K562 (cell line): ENCODE measurements at regions not wholly inside any gene's neighbourhood (a gene's known extent, or its start where the extent isn't known, plus 50 kb on each side); places are given as distances from the start of the nearest gene placed in this dataset.

Source experiments
- ATAC-seq: fragments of 200-7000 bp; cut with Tn5 transposase; 3 replicates; pipeline ENCODE4 v1.9.1; 2020; ENCODE audit warnings: moderate library complexity
- BruUV-seq: library from RNA; stranded (reverse); fragments of 400-500 nt; replicated peaks from 2 replicates; lab custom pipeline; 2021; lab: Mats Ljungman, UMichigan
- CTCF ChIA-PET: fragments of 300-600 bp; formaldehyde crosslinking; extraction: SDS; loops from one replicate; lab custom pipeline; 2021; ENCODE audit warnings: low intra/inter-chr PET ratio; lab: Yijun Ruan, JAX
- POLR2A ChIA-PET: fragments of 300-600, 350-650 bp; sonication (Branson Sonifier 250); formaldehyde crosslinking; extraction: SDS; loops from one replicate; lab custom pipeline; 2021; ENCODE audit warnings: antibody characterized with exemption, inconsistent platforms; lab: Yijun Ruan, JAX
- DNase-seq, 4 experiments: peaks; one replicate each; pipeline versions ENCODE4 v3.0.0 to v3.0.0-alpha.2; 2011 to 2018; ENCODE audit warnings: low spot score in 3 of 4, mixed read lengths in 3 of 4; ENCODE audit errors: extremely low read depth in 1 of 4
- FAIRE-seq: peaks from 2 replicates; lab custom pipeline; 2011; peaks lifted over from hg19 to GRCh38; lab: Jason Lieb, UNC
- H2AFZ ChIP-seq: 2 replicates; pipeline ENCODE4 v1.6.0; 2011; ENCODE audit warnings: low read depth, low read length, control low read depth, inconsistent platforms
- H3K27ac ChIP-seq: fragments of 200-600 bp; 3 replicates; pipeline ENCODE4 v1.8.0; 2011; ENCODE audit warnings: low read depth, mild to moderate bottlenecking, control low read depth, inconsistent platforms, low read length, moderate library complexity, mixed read lengths; ENCODE audit errors: extremely low read depth
- H3K27me3 ChIP-seq, 2 experiments: fragments of 300-600 bp in 1 of 2; 2 replicates in 1 of 2; 3 replicates in 1 of 2; pipeline versions ENCODE4 v1.6.0 to v1.8.0; 2011; ENCODE audit warnings: inconsistent platforms in 2 of 2, low read length in 2 of 2, mild to moderate bottlenecking in 1 of 2, mixed read lengths in 1 of 2, moderate library complexity in 1 of 2; ENCODE audit not compliant: control insufficient read depth in 2 of 2, insufficient read depth in 2 of 2
- H3K36me3 ChIP-seq: fragments of 300-600 bp; 3 replicates; pipeline ENCODE4 v1.8.0; 2011; ENCODE audit warnings: mild to moderate bottlenecking, low read length, inconsistent platforms; ENCODE audit not compliant: control insufficient read depth, insufficient read depth
- H3K4me1 ChIP-seq, 2 experiments: fragments of 200-600 bp in 1 of 2; replicated peaks in 1 of 2; 2 replicates in 1 of 2; 3 replicates in 1 of 2; pipeline versions ENCODE4 v1.5.1 to v1.8.0; 2011; ENCODE audit warnings: inconsistent platforms in 2 of 2, low read length in 2 of 2, mild to moderate bottlenecking in 1 of 2, mixed read lengths in 1 of 2, moderate library complexity in 1 of 2; ENCODE audit not compliant: control insufficient read depth in 2 of 2, insufficient read depth in 2 of 2
- H3K4me2 ChIP-seq: 2 replicates; pipeline ENCODE4 v1.6.1; 2011; ENCODE audit warnings: low read length, control low read depth, inconsistent platforms, mixed read lengths; ENCODE audit not compliant: insufficient read depth
- H3K4me3 ChIP-seq: fragments of 200-600 bp; sonication (generic), shearing (Covaris generic); 2 replicates; pipeline ENCODE4 v1.5.1; 2016; ENCODE audit warnings: control low read depth, inconsistent platforms
- H3K79me2 ChIP-seq: fragments of 200-600 bp; 3 replicates; pipeline ENCODE4 v1.8.0; 2011; ENCODE audit warnings: low read length, inconsistent platforms; ENCODE audit not compliant: control insufficient read depth, insufficient read depth
- H3K9ac ChIP-seq, 2 experiments: 2 replicates each; pipeline versions ENCODE4 v1.6.0 to v1.6.1; 2011; ENCODE audit warnings: low read depth in 2 of 2, low read length in 2 of 2, control low read depth in 1 of 2, inconsistent platforms in 1 of 2, mild to moderate bottlenecking in 1 of 2, mixed read lengths in 1 of 2; ENCODE audit not compliant: insufficient read depth in 1 of 2
- H3K9me1 ChIP-seq: one replicate; pipeline ENCODE4 v1.6.0; 2011; ENCODE audit warnings: inconsistent platforms, mild to moderate bottlenecking, low read length, moderate library complexity; ENCODE audit not compliant: control insufficient read depth, insufficient read depth
- H3K9me3 ChIP-seq: replicated peaks from 2 replicates; pipeline ENCODE4 v1.5.1; 2011; ENCODE audit warnings: low read depth, low read length, inconsistent platforms; ENCODE audit not compliant: control insufficient read depth, insufficient read depth
- H4K20me1 ChIP-seq: replicated peaks from 2 replicates; pipeline ENCODE4 v1.6.1; 2011; ENCODE audit warnings: low read length, inconsistent platforms, mixed read lengths; ENCODE audit not compliant: control insufficient read depth, insufficient read depth
- BCL6 ChIP-seq: fragments of 250-450 bp; sonication (Bioruptor Pico); IDR thresholded peaks from 2 replicates; pipeline ENCODE4 v1.4.0; 2020
- ILK ChIP-seq: fragments of 450-650 bp; IDR thresholded peaks from 2 replicates; pipeline ENCODE4 v1.6.1; 2016; ENCODE audit warnings: missing genetic modification characterization, low read depth, mild to moderate bottlenecking, missing compliant biosample characterization, moderate library complexity, borderline replicate concordance
- NCOA2 ChIP-seq, 2 experiments: fragments of 450-650 bp; IDR thresholded peaks; 2 replicates each; pipeline ENCODE4 v1.6.1; 2018; ENCODE audit warnings: mild to moderate bottlenecking in 2 of 2, moderate library complexity in 1 of 2; ENCODE audit not compliant: partially characterized antibody in 2 of 2
- PHF21A ChIP-seq: fragments of 450-650 bp; IDR thresholded peaks from 2 replicates; pipeline ENCODE4 v1.6.1; 2017; ENCODE audit warnings: low read depth, borderline replicate concordance
- SAP30 ChIP-seq: fragments of 200-600 bp; sonication (generic); IDR thresholded peaks from 2 replicates; pipeline ENCODE4 v1.6.1; 2012; ENCODE audit warnings: borderline replicate concordance, low read depth, mild to moderate bottlenecking, moderate library complexity, low read length, control low read depth, inconsistent platforms; ENCODE audit not compliant: insufficient read depth, poor library complexity, severe bottlenecking
- SIN3B ChIP-seq: fragments of 450-650 bp; IDR thresholded peaks from 2 replicates; pipeline ENCODE4 v1.6.1; 2017; ENCODE audit warnings: low read depth, mild to moderate bottlenecking, moderate library complexity
- SMARCC2 ChIP-seq: fragments of 450-650 bp; IDR thresholded peaks from 2 replicates; pipeline ENCODE4 v1.6.1; 2017; ENCODE audit warnings: antibody characterized with exemption, moderate library complexity, mild to moderate bottlenecking, low read depth
- SREBF1 ChIP-seq: fragments of 150-350 bp; IDR thresholded peaks from 2 replicates; pipeline ENCODE4 v1.6.1; 2014; ENCODE audit warnings: antibody characterized with exemption, low read depth, low read length, borderline replicate concordance
- TEAD2 ChIP-seq: fragments of 450-650 bp; IDR thresholded peaks from 2 replicates; pipeline ENCODE4 v1.6.1; 2016; ENCODE audit warnings: missing genetic modification characterization, control low read depth, missing compliant biosample characterization
- ZNF354B ChIP-seq: fragments of 250-450 bp; sonication (Bioruptor Pico); IDR thresholded peaks from 2 replicates; pipeline ENCODE4 v1.4.0; 2020
- WGBS: fragments of 100-300 bp; shearing (Covaris generic); methylation state at CpG from one replicate; pipeline ENCODE4 v1.1.6; 2016; ENCODE audit warnings: low coverage, mixed read lengths; ENCODE audit not compliant: insufficient coverage; ENCODE audit errors: missing lambda C conversion rate; 5-methylcytosine and 5-hydroxymethylcytosine counted together
- in situ Hi-C: fragments of 300-500 bp; cut with MboI; formaldehyde crosslinking; loops from 4 replicates; pipeline ENCODE4 v1.15.0; 2018; ENCODE audit warnings: inconsistent platforms, mixed read lengths
- intact Hi-C: fragments of 100-400 bp; cut with micrococcal nuclease; formaldehyde crosslinking; loops from 2 replicates; pipeline ENCODE4 v1.14.2; 2022
- TF ChIP-seq, protein P1 (sequence below): fragments of 450-650 bp; IDR thresholded peaks from 2 replicates; pipeline ENCODE4 v1.6.1; 2017; ENCODE audit warnings: antibody characterized with exemption
- TF ChIP-seq, protein P2 (sequence below): fragments of 250-450 bp; sonication (Bioruptor Pico); IDR thresholded peaks from 2 replicates; pipeline ENCODE4 v1.8.0; 2021; ENCODE audit warnings: borderline replicate concordance, mild to moderate bottlenecking, moderate library complexity; ENCODE audit not compliant: poor library complexity, severe bottlenecking

DNA sequence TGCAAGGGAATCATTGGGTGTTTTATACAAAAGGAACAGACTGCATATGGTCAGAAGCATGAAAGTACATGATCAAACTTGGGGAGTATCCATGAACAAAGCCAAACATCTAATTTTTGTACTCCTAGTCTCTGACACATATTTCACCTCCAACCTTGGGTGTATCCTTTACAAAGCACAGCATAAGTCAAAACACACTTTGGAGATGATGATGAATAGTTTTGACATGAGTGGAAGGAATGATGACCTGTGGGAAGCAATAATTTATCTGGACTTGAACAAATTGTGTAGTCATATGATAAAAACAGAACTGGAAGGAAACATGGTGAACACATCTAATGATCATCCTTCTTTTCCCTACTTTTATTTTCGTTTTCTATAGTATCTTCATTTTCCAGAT is 108.7 kb upstream of the PLS3 start:
- Histone ChIP-seq H3K9ac (no peak overlapping the region), H3K4me1 (no peaks in the 10 kb centered on the region), H3K9me3 (no peaks in the 10 kb centered on the region), H3K79me2 (no peaks in the 10 kb centered on the region), H3K4me3 (no peak overlapping the region), H3K27me3 (peaks cover 0 to 7% of the 10 kb centered on the region in 2 experiments; a peak in 1 of 5 replicates), H4K20me1 (no peaks in the 10 kb centered on the region), H3K9me1 (no peaks in the 10 kb centered on the region), H3K36me3 (no peaks in the 10 kb centered on the region), H2AFZ (no peak overlapping the region), H3K27ac (no peak overlapping the region), H3K4me2 (no peak overlapping the region)
- ChIA-PET POLR2A (no interaction called here), CTCF (no interaction called here)
- DNase-seq, result no peak
- ATAC-seq, result no peak
- 0% methylated on average over 1 of the region's 1 CpG for WGBS
- in situ Hi-C loops (no loop called here), intact Hi-C loops (no loop called here)
- no TSS peak for BruUV-seq
- no peak for TF ChIP-seq ZNF354B (CRISPR knock-in tag)
- no peak for TF ChIP-seq SREBF1
- TF ChIP-seq SAP30, result no peak
- TF ChIP-seq, protein P1, sequence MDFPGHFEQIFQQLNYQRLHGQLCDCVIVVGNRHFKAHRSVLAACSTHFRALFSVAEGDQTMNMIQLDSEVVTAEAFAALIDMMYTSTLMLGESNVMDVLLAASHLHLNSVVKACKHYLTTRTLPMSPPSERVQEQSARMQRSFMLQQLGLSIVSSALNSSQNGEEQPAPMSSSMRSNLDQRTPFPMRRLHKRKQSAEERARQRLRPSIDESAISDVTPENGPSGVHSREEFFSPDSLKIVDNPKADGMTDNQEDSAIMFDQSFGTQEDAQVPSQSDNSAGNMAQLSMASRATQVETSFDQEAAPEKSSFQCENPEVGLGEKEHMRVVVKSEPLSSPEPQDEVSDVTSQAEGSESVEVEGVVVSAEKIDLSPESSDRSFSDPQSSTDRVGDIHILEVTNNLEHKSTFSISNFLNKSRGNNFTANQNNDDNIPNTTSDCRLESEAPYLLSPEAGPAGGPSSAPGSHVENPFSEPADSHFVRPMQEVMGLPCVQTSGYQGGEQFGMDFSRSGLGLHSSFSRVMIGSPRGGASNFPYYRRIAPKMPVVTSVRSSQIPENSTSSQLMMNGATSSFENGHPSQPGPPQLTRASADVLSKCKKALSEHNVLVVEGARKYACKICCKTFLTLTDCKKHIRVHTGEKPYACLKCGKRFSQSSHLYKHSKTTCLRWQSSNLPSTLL, result no peak
- no peak for TF ChIP-seq SMARCC2
- TF ChIP-seq NCOA2 (IDR thresholded peaks at IDR 0.05; ENCODE audit: partially characterized antibody in 2 of 2), result no peak
- no peak for TF ChIP-seq ILK (tag)
- TF ChIP-seq BCL6 (CRISPR knock-in tag), result no peak
- TF ChIP-seq PHF21A, result no peak
- TF ChIP-seq TEAD2 (tag), result no peak
- TF ChIP-seq SIN3B, result no peak
- TF ChIP-seq, protein P2, sequence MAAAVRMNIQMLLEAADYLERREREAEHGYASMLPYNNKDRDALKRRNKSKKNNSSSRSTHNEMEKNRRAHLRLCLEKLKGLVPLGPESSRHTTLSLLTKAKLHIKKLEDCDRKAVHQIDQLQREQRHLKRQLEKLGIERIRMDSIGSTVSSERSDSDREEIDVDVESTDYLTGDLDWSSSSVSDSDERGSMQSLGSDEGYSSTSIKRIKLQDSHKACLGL (CRISPR knock-in tag), result no peak
- no peak for FAIRE-seq
